DMS79 treated with DMSO at 0.1 percent for 48 hours (cell line): ENCODE measurements at regions not wholly inside any gene's neighbourhood (a gene's known extent, or its start where the extent isn't known, plus 50 kb on each side); places are given as distances from the start of the nearest gene placed in this dataset.

ENCODE experiments used
- DNase-seq: peaks from one replicate; lab custom pipeline; 2025; lab: John Stamatoyannopoulos, UW

DNA sequence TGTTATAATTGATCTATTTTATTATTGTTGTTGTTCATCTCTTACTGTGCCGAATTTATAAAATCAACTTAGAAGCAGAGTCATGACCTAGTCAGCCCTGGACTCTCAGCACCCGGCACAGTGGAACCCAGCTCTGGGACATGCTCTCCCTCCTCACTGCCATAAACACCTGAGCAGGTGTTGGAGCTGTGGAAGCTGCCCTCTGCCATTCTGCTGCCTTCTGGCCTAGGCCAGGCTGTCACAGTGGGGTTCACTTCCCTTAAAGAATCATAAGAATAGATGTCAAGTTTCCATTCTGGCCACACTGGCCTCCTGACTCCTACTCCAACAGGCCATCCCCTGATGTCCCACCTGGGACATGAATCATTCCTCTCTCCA is 192.2 kb downstream of the ZFP36L2 start:
- DNase-seq: no peak

DNA sequence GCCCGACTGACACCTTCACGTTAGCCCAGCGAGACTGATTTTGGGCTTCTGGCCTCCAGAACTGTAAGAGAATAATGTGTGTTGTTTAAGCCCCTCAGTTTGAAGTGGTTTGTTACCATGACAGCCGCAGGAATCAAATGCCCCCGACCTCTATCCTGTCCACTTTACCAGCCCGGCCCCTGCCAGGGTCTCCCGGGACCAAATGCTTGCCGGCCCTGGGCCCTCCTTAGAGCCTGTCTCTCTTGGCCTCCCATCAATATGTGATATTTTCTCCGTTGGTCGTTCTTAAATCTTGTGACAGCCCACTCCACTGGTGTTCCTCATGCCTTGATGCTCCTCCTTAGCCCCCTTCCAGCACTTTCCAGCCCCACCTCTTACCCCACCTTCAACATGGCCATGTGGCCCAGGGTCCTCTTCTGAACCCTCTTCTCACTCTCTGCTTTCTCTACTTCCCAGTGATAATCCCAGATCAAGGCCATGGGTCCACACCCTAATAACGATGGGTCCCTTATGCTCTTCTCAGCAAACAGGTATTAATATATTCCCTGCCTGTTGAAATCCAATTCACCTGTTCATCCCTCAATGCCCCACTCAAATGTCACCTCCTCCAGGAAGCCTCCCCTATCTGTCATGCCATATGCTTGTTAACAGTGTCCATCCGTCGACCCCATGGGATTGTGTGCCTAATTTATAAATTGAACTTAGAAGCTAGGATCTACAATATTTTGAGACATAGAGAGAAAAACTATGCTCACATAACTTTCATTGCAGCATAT is 192.8 kb downstream of the ZFP36L2 start:
- no peak for DNase-seq

DNA sequence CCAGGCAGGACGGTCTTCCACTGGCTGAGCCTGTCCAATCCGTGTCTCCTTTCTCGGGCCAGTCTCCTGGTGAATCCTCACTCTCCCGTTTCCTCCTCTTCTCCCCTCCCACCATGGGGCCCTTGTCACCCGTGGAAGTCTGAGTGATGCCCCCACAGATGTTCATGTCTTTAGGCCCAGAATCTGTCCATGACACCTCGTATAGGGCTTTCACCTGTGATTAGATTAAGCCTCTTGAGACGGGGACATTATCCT is 193.5 kb downstream of the ZFP36L2 start:
- no peak for DNase-seq

DNA sequence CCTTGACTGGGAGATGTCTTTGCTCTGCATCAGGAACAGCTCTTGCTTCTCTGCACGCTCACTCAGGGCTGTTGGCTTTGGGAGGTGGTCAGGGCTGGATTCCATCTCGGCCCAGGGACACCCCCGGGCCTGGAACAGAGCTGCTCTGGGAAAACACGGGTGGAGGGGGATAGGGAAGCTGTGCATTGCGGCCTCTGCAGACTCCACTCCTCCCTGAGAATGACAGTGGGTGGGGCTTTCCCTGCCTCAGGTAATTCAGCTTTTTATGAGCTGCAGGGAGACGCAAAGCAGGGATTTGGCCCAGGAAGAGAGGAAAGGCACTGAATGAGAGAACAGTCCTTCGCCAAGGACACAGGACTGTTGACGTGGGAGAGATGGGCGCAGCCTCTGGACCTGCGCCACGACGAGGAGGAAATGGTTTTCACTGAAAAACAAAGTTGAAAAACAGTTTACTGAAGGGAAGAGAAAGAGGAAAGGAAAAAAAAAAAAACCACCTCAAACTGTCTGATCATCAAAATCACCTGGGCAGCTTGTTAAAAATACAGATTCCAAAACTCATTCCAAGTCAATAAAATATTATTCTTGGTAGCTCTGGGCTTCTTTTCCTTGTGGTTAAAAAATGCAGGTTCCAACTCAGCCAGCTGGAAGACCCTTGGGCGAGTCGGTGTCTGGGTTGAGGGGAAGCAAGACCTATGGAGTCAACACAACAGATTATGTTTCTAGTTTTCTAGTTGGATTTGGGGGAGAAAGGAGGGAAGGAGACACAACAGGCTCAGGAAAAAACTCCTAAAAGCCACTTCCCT is 194.0 kb downstream of the ZFP36L2 start:
- no peak for DNase-seq

DNA sequence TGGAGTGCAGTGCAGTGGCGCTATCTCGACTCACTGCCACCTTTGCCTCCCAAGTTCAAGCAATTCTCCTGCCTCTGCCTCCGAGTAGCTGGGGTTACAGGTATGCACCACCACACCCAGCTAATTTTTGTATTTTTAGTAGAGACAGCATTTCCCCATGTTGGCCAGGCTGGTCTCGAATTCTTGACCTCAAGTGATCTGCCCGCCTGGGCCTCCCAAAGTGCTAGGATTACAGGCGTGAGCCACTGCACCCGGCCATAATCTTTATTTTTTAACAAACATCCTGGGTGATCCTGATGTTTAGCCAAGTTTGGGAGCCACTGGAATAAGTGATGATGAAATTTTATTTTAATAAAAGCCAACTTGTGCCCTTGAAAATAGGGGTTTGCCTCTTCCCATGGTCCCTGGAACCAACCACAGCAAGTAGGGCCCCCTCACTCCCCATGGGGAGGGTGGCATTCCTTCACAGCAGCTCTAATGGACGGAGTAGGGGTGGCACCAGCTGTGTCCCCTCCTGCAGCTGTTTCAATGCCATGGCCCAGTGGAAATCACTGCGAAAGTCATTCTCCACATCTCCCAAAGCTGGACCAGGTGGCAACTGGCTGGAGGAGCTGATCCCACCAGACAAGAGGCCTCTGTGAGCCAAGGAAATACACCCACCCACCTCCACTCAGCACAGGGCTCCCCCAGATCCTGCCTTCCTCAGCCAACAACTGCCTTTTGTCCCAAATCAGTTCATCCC is 194.8 kb downstream of the ZFP36L2 start:
- DNase-seq: no peak

DNA sequence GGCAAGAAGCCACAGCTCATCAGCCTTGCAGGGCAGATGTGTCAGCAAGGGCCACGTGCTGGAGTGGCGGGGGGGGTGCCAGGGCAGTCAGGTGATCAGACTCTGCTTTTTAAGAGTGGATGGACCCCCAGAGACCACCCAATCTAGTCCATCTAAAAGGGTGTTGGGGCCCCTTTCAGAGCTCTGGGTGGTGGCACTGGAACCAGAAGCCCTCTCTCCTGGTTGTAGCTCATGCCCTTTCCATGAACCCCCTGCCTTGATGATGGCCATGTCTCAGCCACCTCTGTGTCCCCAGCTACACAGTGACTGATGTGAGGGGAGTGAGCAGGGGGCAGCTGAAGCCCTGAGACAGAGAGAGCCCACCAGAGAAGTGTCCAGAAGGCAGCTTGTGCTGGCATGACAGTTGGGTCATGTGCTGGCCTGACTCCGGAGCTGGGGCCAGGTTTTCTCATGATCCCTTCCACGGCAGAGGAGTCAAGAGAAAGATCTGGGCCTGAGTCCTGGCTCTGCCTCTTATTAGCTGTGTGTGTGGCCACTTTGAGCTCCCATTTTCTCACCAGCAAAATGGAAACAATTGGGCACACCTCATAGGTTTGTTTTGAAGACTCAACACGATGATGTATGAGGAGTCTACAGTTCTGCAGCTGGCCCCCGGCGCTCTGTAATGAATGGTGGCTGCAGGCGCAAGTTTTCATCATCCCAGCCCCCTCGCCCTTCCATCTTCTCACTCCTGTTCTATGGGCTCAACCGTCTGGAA is 195.7 kb downstream of the ZFP36L2 start:
- DNase-seq: no peak

DNA sequence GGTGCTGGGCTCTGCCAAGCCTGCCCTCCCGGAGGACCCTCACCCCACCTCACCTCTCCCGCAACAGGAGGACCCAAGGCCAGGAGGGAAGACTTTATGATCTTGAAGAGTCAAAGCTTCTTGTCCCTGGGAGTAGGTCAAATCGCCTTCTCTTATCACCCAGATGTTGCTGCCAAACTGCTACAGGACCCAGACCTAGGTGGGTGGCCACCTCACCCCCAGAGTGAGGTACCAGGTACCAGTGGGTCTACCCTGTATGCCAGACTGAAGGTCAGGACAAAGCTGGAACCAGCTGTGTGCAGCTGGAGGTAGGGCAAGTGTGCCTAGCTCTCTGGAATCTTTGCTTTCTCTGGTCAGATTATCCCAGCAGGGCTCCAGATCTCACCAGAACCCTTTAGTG is 197.2 kb downstream of the ZFP36L2 start:
- DNase-seq: no peak

DNA sequence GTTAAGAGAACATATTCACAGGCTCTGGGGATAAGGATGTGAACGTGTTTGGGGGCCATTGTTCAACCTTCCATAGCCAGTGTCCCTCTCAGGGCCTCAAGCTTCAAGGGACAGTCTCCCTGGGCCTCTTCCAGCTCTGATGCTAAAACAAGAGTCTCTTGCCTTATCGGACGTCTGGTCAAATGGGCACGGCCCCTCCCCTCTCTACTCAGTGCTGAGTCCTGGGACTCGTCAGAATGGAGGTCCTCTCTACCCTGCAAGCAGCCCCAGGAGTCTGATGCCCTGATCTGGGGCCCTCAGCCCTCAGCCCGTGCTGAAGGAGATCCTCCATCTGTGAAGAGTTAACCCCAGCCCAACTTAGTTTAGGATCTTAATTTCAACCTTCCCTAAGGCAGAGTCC is 198.2 kb downstream of the ZFP36L2 start:
- no peak for DNase-seq

DNA sequence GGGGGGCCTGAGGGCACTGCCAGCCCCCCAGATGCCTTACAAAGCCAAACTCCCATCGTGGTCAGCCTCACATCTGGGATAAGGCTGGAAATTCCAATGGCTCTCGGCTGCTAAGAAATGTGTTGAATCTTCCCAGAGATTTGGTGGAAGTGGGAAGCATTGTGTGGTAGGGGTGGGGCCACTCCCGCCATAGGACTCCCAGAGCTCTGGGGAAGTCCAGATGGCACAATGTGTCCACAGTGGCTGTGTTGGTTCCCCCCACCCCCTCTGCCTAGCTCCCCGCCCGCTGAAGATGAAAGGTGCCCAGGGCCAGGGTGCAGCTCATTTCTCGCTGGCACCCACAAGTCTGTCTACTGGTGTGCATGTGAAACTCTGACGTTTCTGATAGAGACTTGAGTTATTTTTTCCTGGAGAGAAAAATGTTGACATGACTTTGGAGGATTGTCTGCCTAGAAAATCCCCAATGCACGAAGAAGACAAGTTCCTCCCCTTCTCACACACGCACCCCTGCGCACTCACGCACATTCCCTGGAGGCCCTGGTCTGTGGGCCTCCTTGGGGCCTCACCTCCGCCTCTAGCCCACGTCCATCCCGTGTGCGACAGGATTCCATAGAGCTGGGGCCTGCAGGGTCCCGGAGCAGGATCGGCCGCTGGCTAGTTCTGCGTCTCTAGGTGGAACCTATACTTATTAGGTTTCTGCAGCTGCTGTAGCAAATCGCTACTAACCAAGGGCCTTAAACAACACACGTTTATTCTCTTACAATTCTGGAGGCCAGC is 199.1 kb downstream of the ZFP36L2 start:
- no peak for DNase-seq

DNA sequence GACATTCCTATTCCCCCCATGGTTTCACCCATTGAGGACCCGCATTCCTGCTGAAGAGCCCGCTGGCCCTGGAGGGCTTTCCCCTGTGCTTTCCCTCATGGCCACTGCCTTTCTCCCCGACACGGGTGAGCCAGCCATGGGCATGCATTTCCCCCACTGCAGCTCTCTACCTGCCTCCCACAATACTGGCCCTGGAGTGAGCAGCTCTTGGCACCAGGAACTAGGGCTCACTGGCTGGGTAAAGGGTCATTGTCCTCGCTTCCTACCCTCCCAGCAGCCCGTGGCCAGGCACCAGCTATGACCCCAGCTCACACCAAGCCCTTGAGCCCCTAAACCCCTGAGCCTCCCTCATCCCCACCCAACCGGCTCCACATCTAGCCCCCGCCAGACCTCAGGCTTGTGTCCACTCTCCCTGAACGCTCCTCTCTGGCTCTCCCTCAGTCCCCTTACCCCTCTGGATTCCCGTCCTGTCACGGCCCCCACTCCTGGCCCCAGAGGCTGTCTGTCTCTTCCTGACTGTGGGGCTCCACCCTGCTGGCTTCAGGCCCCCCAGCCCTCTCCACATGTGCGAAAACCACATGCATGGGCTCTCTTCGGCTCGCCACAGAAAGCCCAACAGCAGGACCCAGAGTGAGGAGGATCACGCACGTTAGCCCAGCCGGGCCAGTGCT is 199.8 kb downstream of the ZFP36L2 start:
- DNase-seq: no peak

DNA sequence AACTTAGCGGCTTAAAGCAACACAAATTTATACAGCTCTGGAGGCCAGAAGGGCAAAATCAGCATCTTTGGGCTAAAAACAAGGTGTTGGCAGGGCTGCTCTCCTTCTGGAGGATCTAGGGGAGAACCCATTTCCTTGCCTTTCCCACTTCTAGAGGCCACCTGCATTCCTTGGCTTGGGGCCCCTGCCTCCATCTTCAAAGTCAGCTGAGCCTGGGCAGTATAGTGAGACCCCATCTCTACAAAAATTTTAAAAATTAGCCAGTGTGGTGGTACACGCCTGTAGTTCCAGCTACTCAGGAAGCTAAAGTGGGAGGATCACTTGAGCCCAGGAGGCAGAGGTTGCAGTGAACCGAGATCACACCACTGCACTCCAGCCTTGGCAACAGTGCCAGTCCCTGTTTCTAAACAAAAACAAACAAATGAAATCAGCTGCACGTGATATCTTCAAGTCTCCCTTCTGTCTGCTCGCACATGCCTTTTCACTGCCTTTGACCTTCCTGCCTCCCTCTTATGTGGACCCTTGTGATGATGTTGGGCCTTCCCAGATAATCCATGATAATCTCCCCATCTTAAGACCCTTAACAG is 200.6 kb downstream of the ZFP36L2 start:
- DNase-seq: no peak

DNA sequence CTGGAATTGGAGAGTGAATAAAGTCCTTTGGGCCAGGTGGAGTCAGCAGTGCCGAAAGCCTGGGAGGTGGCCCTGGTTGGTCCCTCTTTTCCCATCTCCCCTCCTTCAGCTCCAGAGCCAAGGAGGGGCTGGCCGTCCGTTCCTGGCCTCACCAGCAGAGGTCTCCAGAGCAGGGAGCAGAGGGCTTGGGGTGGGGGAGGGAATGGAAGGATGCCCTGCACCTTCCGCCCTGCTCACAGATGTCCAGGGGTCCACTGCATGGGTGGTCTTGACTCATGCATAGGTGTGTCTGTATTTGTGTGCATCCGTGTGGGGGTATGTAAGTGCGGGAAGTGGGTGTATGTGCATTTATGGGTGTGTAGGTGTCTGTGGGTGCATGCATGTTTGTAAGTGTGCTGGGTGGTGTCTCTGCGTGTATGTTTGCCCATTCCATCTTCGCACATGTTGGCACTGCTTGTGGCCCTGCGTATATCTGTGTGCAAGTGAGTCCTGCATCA is 201.8 kb downstream of the ZFP36L2 start:
- DNase-seq: no peak

DNA sequence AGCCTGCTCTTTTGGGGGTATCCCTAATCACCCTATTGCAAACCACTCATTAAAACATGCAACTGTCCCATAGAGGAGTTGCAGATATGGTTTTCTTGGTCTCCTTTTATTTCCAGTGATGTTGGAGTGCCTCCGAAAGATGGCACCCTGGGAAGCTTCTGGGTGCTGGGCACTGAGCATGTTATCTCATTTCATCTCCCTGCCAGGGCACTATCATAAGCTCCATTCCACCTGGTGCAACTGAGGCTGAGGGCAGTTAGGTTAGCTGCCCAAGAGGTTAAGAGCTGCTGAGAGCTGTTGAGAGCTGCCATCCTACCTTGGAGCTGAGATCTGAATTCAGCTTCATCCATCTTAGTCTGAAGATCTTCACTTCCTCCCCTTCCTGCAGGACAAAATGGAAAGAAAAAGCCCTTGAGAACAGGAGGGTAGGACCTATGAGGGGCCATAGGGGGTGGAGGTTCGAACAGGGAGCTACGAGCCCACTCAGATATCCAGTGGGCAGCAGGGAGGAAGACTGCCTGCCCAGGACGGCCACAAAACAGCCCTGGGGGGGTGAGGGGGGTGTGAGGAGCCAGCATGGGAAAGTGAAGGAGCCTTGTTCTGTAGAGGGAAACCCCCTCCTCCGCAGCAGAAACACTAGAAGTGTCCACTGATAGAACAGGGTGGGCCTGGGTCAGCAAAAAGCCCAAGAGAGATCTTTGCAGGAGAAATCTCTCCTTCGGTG is 202.5 kb downstream of the ZFP36L2 start:
- no peak for DNase-seq

DNA sequence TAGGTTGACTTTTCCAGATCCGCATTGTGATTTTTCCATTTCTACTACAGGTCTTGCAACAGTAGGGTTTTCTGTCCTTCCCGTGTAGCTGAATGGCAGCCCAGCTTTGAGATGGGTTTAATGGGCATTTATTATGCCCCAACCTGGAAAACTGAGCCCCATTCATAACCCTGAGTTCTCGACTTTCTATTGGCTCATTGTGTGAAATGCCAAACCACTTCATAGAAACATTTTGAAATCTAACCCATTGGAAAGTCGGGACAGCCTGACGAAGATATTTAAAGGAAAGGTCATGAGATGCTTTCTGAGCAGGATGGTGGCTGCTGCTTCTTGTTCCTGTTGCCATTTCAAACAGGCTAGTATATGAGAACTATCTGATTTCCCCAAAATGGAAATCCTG is 203.5 kb downstream of the ZFP36L2 start:
- no peak for DNase-seq

DNA sequence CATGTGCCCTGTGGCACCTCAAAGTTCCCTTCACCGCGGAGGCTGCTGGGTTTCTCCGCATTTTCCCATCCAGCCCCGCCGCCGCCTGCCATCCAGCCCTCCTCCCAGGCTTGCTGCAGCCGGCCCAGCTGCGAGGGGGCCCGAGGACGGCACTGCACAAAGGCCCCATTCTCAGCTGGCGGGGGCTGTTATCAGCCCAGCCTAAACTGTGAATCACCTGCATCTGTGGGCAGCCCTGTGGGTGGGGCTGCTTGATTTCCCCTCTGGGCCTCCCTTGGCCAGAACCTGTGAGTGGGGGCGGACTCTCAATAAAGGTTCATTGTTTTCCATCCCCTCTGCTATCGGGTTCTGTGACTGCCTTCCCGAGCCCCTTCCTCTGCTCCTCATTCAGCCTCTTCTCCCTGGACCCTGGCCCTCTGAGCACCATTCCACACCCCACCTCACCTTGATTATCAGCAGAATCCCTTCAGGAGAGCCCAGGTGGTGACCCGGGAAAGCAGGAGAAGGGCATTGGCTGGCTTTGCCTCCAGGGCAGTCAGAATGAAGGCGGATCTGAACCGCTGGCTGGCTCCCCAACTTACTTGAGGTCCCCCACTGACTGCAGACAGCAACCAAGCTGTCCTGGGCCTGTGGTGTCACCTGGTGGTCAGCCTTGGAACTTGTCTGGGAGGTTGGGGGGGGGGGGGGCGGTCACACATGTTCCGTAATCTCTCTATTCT is 204.5 kb downstream of the ZFP36L2 start:
- no peak for DNase-seq

DNA sequence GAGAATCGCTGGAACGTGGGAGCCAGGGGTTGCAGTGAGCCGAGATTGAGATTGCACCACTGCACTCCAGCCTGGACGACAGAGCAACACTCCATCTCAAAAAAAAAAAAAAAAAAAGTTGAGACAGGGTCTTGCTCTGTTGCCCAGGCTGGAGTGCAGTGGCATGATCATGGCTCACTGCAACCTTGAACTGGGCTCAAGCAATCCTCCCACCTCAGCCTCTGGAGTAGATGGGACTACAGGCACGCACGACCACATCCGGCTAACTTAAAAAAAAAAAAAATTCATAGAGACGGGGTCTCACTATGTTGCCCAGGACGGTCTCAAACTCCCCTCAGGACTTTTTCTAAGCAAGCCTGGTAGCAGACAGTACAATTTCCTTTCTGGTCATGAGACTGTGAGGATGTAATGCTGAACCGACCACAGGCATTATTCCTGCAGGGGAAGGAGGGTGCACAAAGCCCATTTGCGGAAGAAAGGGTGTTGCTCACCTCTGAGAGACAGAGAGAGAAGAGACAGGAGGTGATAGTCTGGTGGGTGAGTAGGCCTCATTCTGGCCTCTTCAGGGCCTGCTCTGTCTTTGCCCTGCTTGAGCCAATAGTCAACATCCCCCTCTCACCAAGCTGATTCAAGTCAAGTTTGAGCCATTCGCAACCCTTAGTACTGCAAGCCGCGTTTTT is 205.3 kb downstream of the ZFP36L2 start:
- no peak for DNase-seq

DNA sequence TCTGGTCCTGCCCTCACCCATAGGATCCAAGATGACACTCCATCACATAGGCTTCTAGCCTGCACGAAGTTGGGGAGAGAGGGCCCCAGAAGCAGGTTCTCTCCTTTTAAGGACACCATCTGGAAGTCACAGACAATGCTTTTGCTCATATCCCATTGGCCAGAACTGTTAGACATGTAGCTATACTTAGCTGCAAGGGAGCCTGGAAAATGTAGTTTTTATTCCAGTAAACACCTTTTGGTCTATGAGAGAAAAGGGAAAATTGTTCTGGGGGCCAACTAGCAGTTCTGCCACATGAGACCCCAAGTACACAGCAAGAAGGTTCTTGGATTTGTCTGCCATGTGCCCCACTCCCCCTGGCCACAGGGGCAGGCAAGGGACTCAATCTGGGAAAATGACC is 206.1 kb downstream of the ZFP36L2 start:
- no peak for DNase-seq

DNA sequence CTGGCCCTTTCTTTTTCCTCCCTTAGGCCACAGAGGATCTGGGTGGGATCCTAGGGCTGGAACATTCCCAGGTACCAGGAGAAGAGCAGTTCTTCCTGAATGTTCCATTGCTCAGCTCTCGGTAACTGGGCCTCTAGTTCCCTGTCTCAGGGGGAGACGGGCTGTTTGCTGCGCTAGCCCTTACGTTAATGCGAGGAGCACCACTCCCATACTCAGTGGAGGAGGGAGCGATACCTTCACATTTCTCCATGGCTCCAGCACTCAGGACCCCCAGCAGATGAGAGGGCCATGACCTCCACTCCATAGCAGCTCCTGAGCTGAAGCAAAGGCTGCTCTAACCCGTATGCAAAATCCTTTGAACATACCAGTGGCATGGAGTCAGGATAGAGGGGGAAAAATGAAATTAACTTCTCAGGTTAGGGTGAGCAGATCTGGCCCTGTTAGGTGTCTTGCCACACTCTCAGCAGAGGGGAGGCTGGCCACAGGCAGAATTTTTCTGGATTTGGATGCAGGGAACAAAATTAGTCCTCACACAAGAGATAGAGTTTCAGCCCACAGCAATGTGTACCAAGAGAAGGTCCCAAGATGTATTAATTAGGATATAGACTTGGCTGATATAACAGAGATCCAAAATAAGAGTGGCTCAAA is 206.7 kb downstream of the ZFP36L2 start:
- DNase-seq: no peak
